ENCODE measurements at regions not wholly inside any gene's neighbourhood (a gene's known extent, or its start where the extent isn't known, plus 50 kb on each side); places are given as distances from the start of the nearest gene placed in this dataset.

GRCh38 chr2:12543978-12544558 is 172.7 kb upstream of the TRIB2 start:
- no peak overlapping the region for H3K9ac ChIP-seq (ENCODE audit: extremely low read depth, low read length, poor library complexity, severe bottlenecking)
- H3K36me3 Mint-ChIP-seq (ENCODE audit: low read depth) = no peaks in the 10 kb centered on the region
- no peak for DNase-seq
- no peaks in the 10 kb centered on the region for H3K9me3 ChIP-seq (ENCODE audit: control insufficient read depth, low read length)
- H3K4me1 Mint-ChIP-seq = peaks cover 2% of the 10 kb centered on the region
- H3K4me3 ChIP-seq (ENCODE audit: low read length) = no peak overlapping the region
- 92 to 98% methylated on average over 5 to 7 of the region's 7 CpGs for whole genome bisulfite sequencing, 2 experiments (ENCODE audit: insufficient coverage in 1 of 2, insufficient read length in 1 of 2)
- TF ChIP-seq CTCF (conservative IDR thresholded peaks at IDR 0.05) = no peak
- no peak overlapping the region for H3K27ac ChIP-seq (ENCODE audit: low read depth, low read length)
- H3K27me3 Mint-ChIP-seq (ENCODE audit: insufficient read depth) = peaks cover 4% of the 10 kb centered on the region
- no peaks in the 10 kb centered on the region for H3K36me3 ChIP-seq (ENCODE audit: control insufficient read depth, insufficient read depth, low read length)
- no peak overlapping the region for H3K4me3 Mint-ChIP-seq
- no peaks in the 10 kb centered on the region for H3K9me3 Mint-ChIP-seq
- H3K27me3 ChIP-seq (ENCODE audit: control insufficient read depth, insufficient read depth, low read length, poor library complexity, severe bottlenecking) = no peaks in the 10 kb centered on the region
- no peak overlapping the region for H3K27ac Mint-ChIP-seq
- H3K4me1 ChIP-seq (ENCODE audit: control insufficient read depth, insufficient read depth, low read length) = no peaks in the 10 kb centered on the region

GRCh38 chr2:12547566-12548170 is 169.1 kb upstream of the TRIB2 start:
- H3K36me3 Mint-ChIP-seq (ENCODE audit: low read depth) = no peaks in the 10 kb centered on the region
- DNase-seq = peak; percentile 77
- Histone ChIP-seq H3K9ac (ENCODE audit: extremely low read depth, low read length, poor library complexity, severe bottlenecking) (no peak overlapping the region), H3K4me1 (ENCODE audit: control insufficient read depth, insufficient read depth, low read length) (no peaks in the 10 kb centered on the region), H3K36me3 (ENCODE audit: control insufficient read depth, insufficient read depth, low read length) (no peaks in the 10 kb centered on the region), H3K4me3 (ENCODE audit: low read length) (no peak overlapping the region), H3K27me3 (ENCODE audit: control insufficient read depth, insufficient read depth, low read length, poor library complexity, severe bottlenecking) (no peaks in the 10 kb centered on the region), H3K9me3 (ENCODE audit: control insufficient read depth, low read length) (no peaks in the 10 kb centered on the region), H3K27ac (ENCODE audit: low read depth, low read length) (no peak overlapping the region)
- no peak overlapping the region for H3K4me3 Mint-ChIP-seq
- H3K27me3 Mint-ChIP-seq (ENCODE audit: insufficient read depth) = peaks cover 5% of the 10 kb centered on the region
- H3K27ac Mint-ChIP-seq = no peak overlapping the region
- TF ChIP-seq CTCF (conservative IDR thresholded peaks at IDR 0.05) = peak; percentile 75
- WGBS, 2 experiments (ENCODE audit: insufficient coverage in 1 of 2, insufficient read length in 1 of 2) = 80 to 86% methylated on average over 2 of the region's 2 CpGs
- peaks cover 1% of the 10 kb centered on the region for H3K9me3 Mint-ChIP-seq
- no peaks in the 10 kb centered on the region for H3K4me1 Mint-ChIP-seq

GRCh38 chr2:12548906-12549305 is 167.8 kb upstream of the TRIB2 start:
- Histone ChIP-seq H3K27me3 (ENCODE audit: control insufficient read depth, insufficient read depth, low read length, poor library complexity, severe bottlenecking) (no peaks in the 10 kb centered on the region), H3K27ac (ENCODE audit: low read depth, low read length) (no peak overlapping the region), H3K9me3 (ENCODE audit: control insufficient read depth, low read length) (no peaks in the 10 kb centered on the region), H3K4me3 (ENCODE audit: low read length) (no peak overlapping the region), H3K36me3 (ENCODE audit: control insufficient read depth, insufficient read depth, low read length) (no peaks in the 10 kb centered on the region), H3K9ac (ENCODE audit: extremely low read depth, low read length, poor library complexity, severe bottlenecking) (no peak overlapping the region), H3K4me1 (ENCODE audit: control insufficient read depth, insufficient read depth, low read length) (no peaks in the 10 kb centered on the region)
- Mint-ChIP-seq H3K36me3 (ENCODE audit: low read depth) (no peaks in the 10 kb centered on the region), H3K27me3 (ENCODE audit: insufficient read depth) (peaks cover 4% of the 10 kb centered on the region), H3K9me3 (peaks cover 1% of the 10 kb centered on the region), H3K4me1 (no peaks in the 10 kb centered on the region), H3K4me3 (no peak overlapping the region), H3K27ac (no peak overlapping the region)
- no peak for DNase-seq
- no peak for TF ChIP-seq CTCF (conservative IDR thresholded peaks at IDR 0.05)
- 86 to 100% methylated on average over 2 to 4 of the region's 4 CpGs for WGBS, 2 experiments (ENCODE audit: insufficient coverage in 1 of 2, insufficient read length in 1 of 2)

All from endodermal cell (in vitro differentiated cells).